ENCODE measurements at regions not wholly inside any gene's neighbourhood (a gene's known extent, or its start where the extent isn't known, plus 50 kb on each side); places are given as distances from the start of the nearest gene placed in this dataset.

- Histone ChIP-seq H3K4me1 (ENCODE audit: control insufficient read depth in 2 of 2, insufficient read depth in 2 of 2, low read length in 2 of 2) (no peaks in the 10 kb centered on the region), H3K27me3 (ENCODE audit: control insufficient read depth in 2 of 2, insufficient read depth in 2 of 2, low read length in 2 of 2) (no peaks in the 10 kb centered on the region), H3K27ac (ENCODE audit: low read depth, low read length) (no peak overlapping the region), H3K36me3 (ENCODE audit: control insufficient read depth in 2 of 3, insufficient read depth in 3 of 3, low read length in 3 of 3) (no peaks in the 10 kb centered on the region), H3K9me3 (ENCODE audit: control insufficient read depth in 2 of 3, low read length in 3 of 3) (no peaks in the 10 kb centered on the region), H3K4me3 (ENCODE audit: low read length) (no peak overlapping the region)
- ChIA-PET POLR2A (no interaction called here), CTCF (no interaction called here)
- Mint-ChIP-seq H3K36me3 (no peaks in the 10 kb centered on the region), H3K27ac (no peak overlapping the region), H3K27me3 (no peaks in the 10 kb centered on the region), H3K9me3 (peaks cover 0 to 6% (median 0%) of the 10 kb centered on the region in 11 donors), H3K4me3 (no peak overlapping the region), H3K4me1 (no peaks in the 10 kb centered on the region)
- no peak for DNase-seq
- no peak for ATAC-seq
- intact Hi-C loops (cut with micrococcal nuclease), result no loop called here
These were observed 1402.0 kb downstream of the MRPL39 start for GRCh38 chr21:24205319-24205718.

GRCh38 chr21:24204641-24205040 lies 1402.6 kb downstream of the MRPL39 start:
- ATAC-seq, result no peak
- H3K4me3 Mint-ChIP-seq, result no peak overlapping the region
- no peaks in the 10 kb centered on the region for H3K36me3 Mint-ChIP-seq
- Histone ChIP-seq H3K27me3 (ENCODE audit: control insufficient read depth in 2 of 2, insufficient read depth in 2 of 2, low read length in 2 of 2) (no peaks in the 10 kb centered on the region), H3K9me3 (ENCODE audit: control insufficient read depth in 2 of 3, low read length in 3 of 3) (no peaks in the 10 kb centered on the region), H3K4me3 (ENCODE audit: low read length) (no peak overlapping the region), H3K4me1 (ENCODE audit: control insufficient read depth in 2 of 2, insufficient read depth in 2 of 2, low read length in 2 of 2) (no peaks in the 10 kb centered on the region), H3K36me3 (ENCODE audit: control insufficient read depth in 2 of 3, insufficient read depth in 3 of 3, low read length in 3 of 3) (no peaks in the 10 kb centered on the region), H3K27ac (ENCODE audit: low read depth, low read length) (no peak overlapping the region)
- H3K9me3 Mint-ChIP-seq, result peaks cover 0 to 6% (median 0%) of the 10 kb centered on the region in 11 donors
- intact Hi-C loops (cut with micrococcal nuclease), result no loop called here
- no peak overlapping the region for H3K27ac Mint-ChIP-seq
- H3K27me3 Mint-ChIP-seq, result no peaks in the 10 kb centered on the region
- CTCF ChIA-PET, result no interaction called here
- POLR2A ChIA-PET, result no interaction called here
- DNase-seq, result no peak
- no peaks in the 10 kb centered on the region for H3K4me1 Mint-ChIP-seq

DNA sequence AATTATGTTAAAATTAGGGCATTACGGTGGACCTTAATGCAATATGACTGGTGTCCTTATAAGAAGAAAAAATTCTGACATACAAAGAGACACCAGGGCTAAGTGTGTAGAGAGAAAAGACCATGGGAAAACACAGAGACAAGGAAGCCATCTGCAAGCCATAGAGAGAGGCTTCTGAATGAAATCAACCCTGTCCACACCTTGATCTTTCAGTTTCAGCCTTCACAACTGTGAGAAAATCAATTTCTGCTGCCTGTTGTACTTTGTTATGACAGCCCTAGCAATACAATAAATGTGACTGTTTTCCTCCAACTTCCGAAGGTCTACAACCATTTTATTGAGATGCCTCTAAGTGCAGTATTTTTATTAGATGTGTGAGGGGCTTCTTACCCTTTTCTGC lies 1407.2 kb downstream of the MRPL39 start:
- no peaks in the 10 kb centered on the region for H3K4me1 Mint-ChIP-seq
- POLR2A ChIA-PET, result no interaction called here
- CTCF ChIA-PET, result no interaction called here
- no peak overlapping the region for H3K4me3 ChIP-seq (ENCODE audit: low read length)
- H3K36me3 Mint-ChIP-seq, result no peaks in the 10 kb centered on the region
- H3K27me3 Mint-ChIP-seq, result no peaks in the 10 kb centered on the region
- no peak overlapping the region for H3K4me3 Mint-ChIP-seq
- H3K36me3 ChIP-seq (ENCODE audit: control insufficient read depth in 2 of 3, insufficient read depth in 3 of 3, low read length in 3 of 3), result no peaks in the 10 kb centered on the region
- intact Hi-C loops (cut with micrococcal nuclease), result no loop called here
- no peak for ATAC-seq
- no peak overlapping the region for H3K27ac ChIP-seq (ENCODE audit: low read depth, low read length)
- no peaks in the 10 kb centered on the region for H3K9me3 ChIP-seq (ENCODE audit: control insufficient read depth in 2 of 3, low read length in 3 of 3)
- H3K27ac Mint-ChIP-seq, result no peak overlapping the region
- no peaks in the 10 kb centered on the region for H3K27me3 ChIP-seq (ENCODE audit: control insufficient read depth in 2 of 2, insufficient read depth in 2 of 2, low read length in 2 of 2)
- no peak for DNase-seq
- no peaks in the 10 kb centered on the region for H3K4me1 ChIP-seq (ENCODE audit: control insufficient read depth in 2 of 2, insufficient read depth in 2 of 2, low read length in 2 of 2)
- no peaks in the 10 kb centered on the region for H3K9me3 Mint-ChIP-seq

- H3K4me1 ChIP-seq (ENCODE audit: control insufficient read depth in 2 of 2, insufficient read depth in 2 of 2, low read length in 2 of 2), result no peaks in the 10 kb centered on the region
- Mint-ChIP-seq H3K27ac (no peak overlapping the region), H3K36me3 (no peaks in the 10 kb centered on the region), H3K4me3 (no peak overlapping the region), H3K27me3 (no peaks in the 10 kb centered on the region), H3K9me3 (no peaks in the 10 kb centered on the region), H3K4me1 (no peaks in the 10 kb centered on the region)
- CTCF ChIA-PET, result no interaction called here
- H3K27ac ChIP-seq (ENCODE audit: low read depth, low read length), result no peak overlapping the region
- no peak for DNase-seq
- POLR2A ChIA-PET, result no interaction called here
- no peaks in the 10 kb centered on the region for H3K36me3 ChIP-seq (ENCODE audit: control insufficient read depth in 2 of 3, insufficient read depth in 3 of 3, low read length in 3 of 3)
- ATAC-seq, result no peak
- no peaks in the 10 kb centered on the region for H3K27me3 ChIP-seq (ENCODE audit: control insufficient read depth in 2 of 2, insufficient read depth in 2 of 2, low read length in 2 of 2)
- intact Hi-C loops (cut with micrococcal nuclease), result no loop called here
- H3K9me3 ChIP-seq (ENCODE audit: control insufficient read depth in 2 of 3, low read length in 3 of 3), result no peaks in the 10 kb centered on the region
- no peak overlapping the region for H3K4me3 ChIP-seq (ENCODE audit: low read length)
These were observed 1409.4 kb downstream of the MRPL39 start for GRCh38 chr21:24197923-24198322.

DNA sequence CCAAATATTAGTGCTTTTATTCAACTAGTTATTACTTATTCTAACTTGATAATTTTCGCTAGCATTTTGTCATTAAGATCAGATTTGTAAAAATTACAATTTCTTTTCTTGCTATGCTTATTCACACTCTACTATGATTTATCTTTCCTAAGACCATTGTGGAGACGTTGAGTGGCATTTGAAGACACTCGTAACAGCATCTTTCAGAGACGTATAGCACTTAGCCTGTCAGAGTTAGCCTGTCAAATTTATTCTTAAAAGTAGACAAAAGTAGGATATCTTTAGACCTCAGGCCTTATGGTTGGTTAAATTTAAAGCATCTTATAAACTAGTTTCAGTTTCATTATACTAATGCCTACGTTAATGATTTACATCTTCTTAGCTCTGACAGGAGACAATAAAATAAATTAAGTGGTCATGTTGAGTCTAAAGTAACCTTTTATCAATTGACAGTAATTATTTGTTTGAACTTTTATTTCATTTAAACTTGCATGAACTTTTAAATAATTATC lies 1410.1 kb downstream of the MRPL39 start:
- intact Hi-C loops (cut with micrococcal nuclease), result no loop called here
- ATAC-seq (no peak), DNase-seq (no peak)
- Mint-ChIP-seq H3K27me3 (no peaks in the 10 kb centered on the region), H3K9me3 (no peaks in the 10 kb centered on the region), H3K4me1 (no peaks in the 10 kb centered on the region), H3K4me3 (no peak overlapping the region), H3K27ac (no peak overlapping the region), H3K36me3 (no peaks in the 10 kb centered on the region)
- CTCF ChIA-PET, result no interaction called here
- no peak overlapping the region for H3K4me3 ChIP-seq (ENCODE audit: low read length)
- no peak overlapping the region for H3K27ac ChIP-seq (ENCODE audit: low read depth, low read length)
- H3K36me3 ChIP-seq (ENCODE audit: control insufficient read depth in 2 of 3, insufficient read depth in 3 of 3, low read length in 3 of 3), result no peaks in the 10 kb centered on the region
- no peaks in the 10 kb centered on the region for H3K27me3 ChIP-seq (ENCODE audit: control insufficient read depth in 2 of 2, insufficient read depth in 2 of 2, low read length in 2 of 2)
- H3K9me3 ChIP-seq (ENCODE audit: control insufficient read depth in 2 of 3, low read length in 3 of 3), result no peaks in the 10 kb centered on the region
- no peaks in the 10 kb centered on the region for H3K4me1 ChIP-seq (ENCODE audit: control insufficient read depth in 2 of 2, insufficient read depth in 2 of 2, low read length in 2 of 2)
- POLR2A ChIA-PET, result no interaction called here

GRCh38 chr21:24188506-24188905 lies 1418.8 kb downstream of the MRPL39 start:
- ChIA-PET POLR2A (no interaction called here), CTCF (no interaction called here)
- Mint-ChIP-seq H3K4me3 (no peak overlapping the region), H3K36me3 (no peaks in the 10 kb centered on the region), H3K4me1 (no peaks in the 10 kb centered on the region), H3K27ac (no peak overlapping the region), H3K27me3 (no peaks in the 10 kb centered on the region), H3K9me3 (peaks cover 0 to 4% (median 0%) of the 10 kb centered on the region in 11 donors)
- Histone ChIP-seq H3K9me3 (ENCODE audit: control insufficient read depth in 2 of 3, low read length in 3 of 3) (no peaks in the 10 kb centered on the region), H3K4me3 (ENCODE audit: low read length) (no peak overlapping the region), H3K36me3 (ENCODE audit: control insufficient read depth in 2 of 3, insufficient read depth in 3 of 3, low read length in 3 of 3) (no peaks in the 10 kb centered on the region), H3K4me1 (ENCODE audit: control insufficient read depth in 2 of 2, insufficient read depth in 2 of 2, low read length in 2 of 2) (no peaks in the 10 kb centered on the region), H3K27me3 (ENCODE audit: control insufficient read depth in 2 of 2, insufficient read depth in 2 of 2, low read length in 2 of 2) (no peaks in the 10 kb centered on the region), H3K27ac (ENCODE audit: low read depth, low read length) (no peak overlapping the region)
- no peak for DNase-seq
- no peak for ATAC-seq
- intact Hi-C loops (cut with micrococcal nuclease), result no loop called here

DNA sequence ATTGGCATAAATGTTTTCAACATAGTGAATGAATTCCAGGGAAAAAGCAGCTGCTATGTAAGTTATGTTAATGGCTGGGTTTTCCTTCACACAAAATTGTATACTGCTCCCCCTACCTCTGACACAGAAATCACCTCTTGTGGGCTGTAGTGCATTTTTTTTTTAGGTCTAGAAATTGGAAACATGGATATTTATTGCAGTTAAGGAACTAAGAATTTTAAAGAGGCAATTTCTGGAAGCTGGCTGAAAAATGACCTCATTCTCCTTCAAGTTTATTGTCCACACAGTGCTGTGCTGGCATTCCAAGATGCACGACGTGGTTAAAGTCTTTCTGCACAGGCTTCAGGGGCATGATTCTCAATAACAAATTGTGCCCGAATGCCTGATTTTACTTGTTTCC lies 1424.2 kb downstream of the MRPL39 start:
- H3K36me3 Mint-ChIP-seq, result no peaks in the 10 kb centered on the region
- DNase-seq (no peak), ATAC-seq (no peak)
- no peak overlapping the region for H3K4me3 Mint-ChIP-seq
- no peaks in the 10 kb centered on the region for H3K4me1 Mint-ChIP-seq
- no peaks in the 10 kb centered on the region for H3K27me3 ChIP-seq (ENCODE audit: control insufficient read depth in 2 of 2, insufficient read depth in 2 of 2, low read length in 2 of 2)
- intact Hi-C loops (cut with micrococcal nuclease), result no loop called here
- H3K36me3 ChIP-seq (ENCODE audit: control insufficient read depth in 2 of 3, insufficient read depth in 3 of 3, low read length in 3 of 3), result no peaks in the 10 kb centered on the region
- H3K27ac ChIP-seq (ENCODE audit: low read depth, low read length), result no peak overlapping the region
- H3K27me3 Mint-ChIP-seq, result no peaks in the 10 kb centered on the region
- no peak overlapping the region for H3K27ac Mint-ChIP-seq
- H3K9me3 Mint-ChIP-seq, result peaks cover 0 to 20% (median 9%) of the 10 kb centered on the region in 11 donors
- CTCF ChIA-PET, result no interaction called here
- POLR2A ChIA-PET, result no interaction called here
- H3K4me3 ChIP-seq (ENCODE audit: low read length), result no peak overlapping the region
- H3K4me1 ChIP-seq (ENCODE audit: control insufficient read depth in 2 of 2, insufficient read depth in 2 of 2, low read length in 2 of 2), result no peaks in the 10 kb centered on the region
- H3K9me3 ChIP-seq (ENCODE audit: control insufficient read depth in 2 of 3, low read length in 3 of 3), result no peaks in the 10 kb centered on the region
